GM21381 (cell line): ENCODE measurements at regions not wholly inside any gene's neighbourhood (a gene's known extent, or its start where the extent isn't known, plus 50 kb on each side); places are given as distances from the start of the nearest gene placed in this dataset.

Source experiments
- ATAC-seq: cut with Tn5 transposase; IDR thresholded peaks from one replicate; pipeline ENCODE4 v1.9.1; 2021; ENCODE audit warnings: mild to moderate bottlenecking, moderate library complexity; ENCODE audit not compliant: unreplicated experiment

GRCh38 chr18:45556222-45556621 is 59.1 kb upstream of the SLC14A2 start:
- no peak for ATAC-seq

GRCh38 chr18:45557287-45557686 is 58.0 kb upstream of the SLC14A2 start:
- ATAC-seq, result no peak

GRCh38 chr18:45557779-45558178 is 57.5 kb upstream of the SLC14A2 start:
- ATAC-seq, result no peak

GRCh38 chr18:45559258-45559657 is 56.0 kb upstream of the SLC14A2 start:
- no peak for ATAC-seq

GRCh38 chr18:45560870-45561269 is 54.4 kb upstream of the SLC14A2 start:
- ATAC-seq, result no peak

DNA sequence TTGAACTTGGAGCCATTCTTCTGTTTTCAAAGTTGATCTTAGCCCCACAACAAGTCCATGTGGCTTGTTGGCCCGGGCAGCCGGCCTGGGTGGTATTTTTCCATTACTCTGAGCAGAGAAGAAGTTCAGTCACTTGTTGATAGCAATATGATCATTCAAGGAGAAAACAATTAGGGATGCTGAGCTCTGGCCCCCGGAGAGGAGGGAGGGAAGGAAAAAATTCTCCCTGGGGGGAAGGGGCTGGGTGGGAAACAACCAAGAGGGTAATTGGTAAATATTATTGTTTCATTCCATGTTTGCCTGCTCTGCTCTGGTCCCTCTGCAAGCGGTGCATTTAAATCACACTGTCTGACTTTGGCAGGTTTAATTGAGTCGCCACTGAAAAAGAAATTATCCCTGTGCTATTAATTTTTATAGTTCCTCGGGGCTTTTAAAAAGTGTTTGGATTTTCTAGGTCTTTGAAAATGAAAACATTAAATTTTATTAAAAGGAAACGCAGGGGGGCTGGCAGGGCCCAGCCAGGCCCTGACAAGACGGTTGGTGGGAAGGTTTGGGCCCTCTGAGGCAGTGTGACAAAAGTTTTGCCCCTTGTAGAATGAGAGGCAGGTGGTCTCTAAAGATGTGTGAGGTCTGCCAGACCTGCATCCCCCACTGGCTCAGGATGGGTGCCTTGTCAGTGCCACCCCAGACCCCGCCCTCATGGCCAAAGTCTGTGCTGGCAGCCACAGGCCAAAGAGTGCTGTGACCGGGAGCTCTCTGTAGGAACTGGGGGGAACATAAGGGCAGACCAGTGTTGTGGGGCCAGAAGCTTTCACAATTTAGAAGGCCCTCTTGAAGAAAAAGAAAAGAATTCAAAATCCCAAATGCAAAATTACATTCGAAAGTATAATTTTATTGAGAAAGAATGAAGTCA is 52.5 kb upstream of the SLC14A2 start:
- no peak for ATAC-seq

DNA sequence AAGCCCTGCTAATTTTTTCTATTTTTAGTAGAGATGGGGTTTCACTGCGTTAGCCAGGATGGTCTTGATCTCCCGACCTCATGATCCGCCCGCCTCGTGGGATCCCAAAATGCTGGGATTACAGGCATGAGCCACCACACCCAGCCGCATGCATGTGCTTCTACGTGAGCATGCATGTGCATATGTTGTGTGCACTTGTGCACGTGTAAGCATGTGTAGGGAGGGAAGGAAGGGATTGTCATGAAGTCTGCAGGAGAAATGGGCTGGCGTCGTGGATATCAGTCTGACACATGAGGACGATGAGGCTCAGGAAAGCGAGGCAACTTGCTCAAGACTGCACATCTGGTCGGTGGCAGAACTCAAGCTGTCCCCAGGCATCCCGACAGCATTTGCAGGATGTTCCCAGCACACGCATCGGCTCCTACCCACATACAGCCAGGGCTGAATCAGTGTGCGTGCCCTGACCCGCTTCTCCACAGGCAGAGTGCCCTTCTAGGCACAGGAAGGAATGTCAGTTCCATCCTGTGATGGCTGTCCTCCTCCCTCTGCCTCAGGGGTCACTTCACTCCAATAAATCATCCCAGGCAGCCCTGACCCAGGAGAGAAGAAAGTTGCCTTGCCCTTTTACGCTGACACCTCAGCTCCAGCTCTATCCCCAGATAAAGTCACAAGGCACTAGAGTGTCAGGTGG is 49.9 kb upstream of the SLC14A2 start:
- no peak for ATAC-seq
